ENCODE measurements at regions not wholly inside any gene's neighbourhood (a gene's known extent, or its start where the extent isn't known, plus 50 kb on each side); places are given as distances from the start of the nearest gene placed in this dataset.
"Not testable (repeated sequence)": the region's sequence is repeated elsewhere in the genome, so short reads cannot be mapped to it uniquely, and the experiment has no call there.

- DNase-seq (ENCODE audit: low read depth): no peak
- TF ChIP-seq, protein P1, sequence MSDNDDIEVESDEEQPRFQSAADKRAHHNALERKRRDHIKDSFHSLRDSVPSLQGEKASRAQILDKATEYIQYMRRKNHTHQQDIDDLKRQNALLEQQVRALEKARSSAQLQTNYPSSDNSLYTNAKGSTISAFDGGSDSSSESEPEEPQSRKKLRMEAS (IDR thresholded peaks at IDR 0.05; ENCODE audit: low read depth, low read length): no peak
- no peak for TF ChIP-seq POLR2A (IDR thresholded peaks at IDR 0.05; ENCODE audit: extremely low read depth, insufficient read length)
- no peak for TF ChIP-seq MYC (IDR thresholded peaks at IDR 0.05; ENCODE audit: low read depth, low read length)
- no peak for TF ChIP-seq CTCF (IDR thresholded peaks at IDR 0.05; ENCODE audit: low read depth, low read length)
- H3K4me3 ChIP-seq (ENCODE audit: low read depth, low read length): no peak overlapping the region
Measured at GRCh38 chr15:22227411-22228100, 147.2 kb downstream of the OR4M2 start.

DNA sequence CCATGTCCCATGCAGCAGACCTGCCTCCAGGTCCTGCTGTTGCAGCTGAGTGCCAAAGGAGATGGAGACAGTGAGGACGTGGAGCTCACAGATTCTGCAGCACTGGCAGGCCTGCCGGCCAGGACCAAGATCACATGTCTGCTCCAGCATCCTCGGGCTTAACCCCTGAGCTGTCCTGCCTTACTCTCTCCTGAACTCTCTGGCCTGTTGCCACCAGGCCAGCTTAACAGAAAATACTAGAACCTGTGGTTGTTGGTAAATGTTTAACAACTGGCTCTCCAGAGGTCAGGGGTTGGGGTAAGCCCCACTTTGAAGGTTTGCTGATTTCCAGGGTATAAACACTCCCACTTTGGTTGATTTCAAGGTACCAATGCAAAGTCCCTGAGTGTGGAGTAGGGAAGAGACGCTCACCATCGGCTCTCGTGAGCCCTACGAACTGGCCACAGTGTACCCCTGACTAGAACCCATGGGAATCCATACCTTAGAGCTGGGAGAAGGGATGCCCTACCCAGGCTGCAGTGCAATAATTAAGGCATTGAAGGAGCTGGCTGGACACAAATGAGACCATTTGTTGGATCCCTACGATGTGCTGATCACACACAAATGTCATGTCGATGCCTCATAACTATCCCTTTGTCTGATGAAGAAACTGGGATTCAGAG, 147.9 kb downstream of the OR4M2 start:
- TF ChIP-seq CTCF (IDR thresholded peaks at IDR 0.05; ENCODE audit: low read depth, low read length): no peak
- TF ChIP-seq, protein P1 (IDR thresholded peaks at IDR 0.05; ENCODE audit: low read depth, low read length): no peak
- TF ChIP-seq POLR2A (IDR thresholded peaks at IDR 0.05; ENCODE audit: extremely low read depth, insufficient read length): no peak
- no peak for TF ChIP-seq MYC (IDR thresholded peaks at IDR 0.05; ENCODE audit: low read depth, low read length)
- no peak for DNase-seq (ENCODE audit: low read depth)
- no peak overlapping the region for H3K4me3 ChIP-seq (ENCODE audit: low read depth, low read length)

DNA sequence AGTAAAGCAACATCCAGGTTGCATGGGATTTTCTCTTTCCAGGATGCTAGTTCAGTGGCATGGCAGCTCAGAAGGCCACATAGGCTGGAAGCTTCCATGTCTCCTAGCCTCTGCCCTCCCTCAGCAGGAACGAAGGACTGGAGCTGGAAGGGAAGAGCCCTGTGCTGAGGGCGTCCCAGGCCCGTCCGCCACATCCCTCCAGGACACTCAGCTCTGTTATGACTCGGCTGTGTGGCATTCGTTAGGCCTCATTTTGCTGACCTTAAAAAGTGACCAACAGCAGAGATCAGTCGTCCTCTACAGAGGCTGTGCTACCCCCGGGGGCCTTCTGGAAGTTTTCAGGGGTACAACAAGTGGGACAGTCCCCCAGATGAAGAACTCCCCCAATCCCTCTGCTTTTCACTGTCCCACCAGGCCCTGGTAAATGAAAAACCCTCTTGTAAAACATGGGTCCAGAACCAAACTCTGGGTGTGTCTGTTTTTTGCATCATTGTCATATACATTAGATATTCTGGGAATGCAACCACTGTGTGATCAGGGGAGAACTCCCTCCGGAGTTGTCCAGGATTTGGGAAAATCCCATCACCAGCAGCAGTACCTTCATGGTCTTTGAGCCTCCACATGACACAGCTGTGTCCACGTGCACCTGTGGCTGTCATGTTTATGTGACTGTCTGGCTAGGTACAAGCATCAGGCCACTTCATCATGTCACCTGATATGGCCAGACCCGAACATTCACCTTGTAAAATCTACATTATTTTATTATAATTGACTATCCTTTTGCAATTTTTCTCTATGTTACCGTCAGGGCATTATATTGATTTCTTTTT, 149.9 kb downstream of the OR4M2 start:
- no peak for TF ChIP-seq MYC (IDR thresholded peaks at IDR 0.05; ENCODE audit: low read depth, low read length)
- TF ChIP-seq CTCF (IDR thresholded peaks at IDR 0.05; ENCODE audit: low read depth, low read length): no peak
- TF ChIP-seq, protein P1 (IDR thresholded peaks at IDR 0.05; ENCODE audit: low read depth, low read length): no peak
- TF ChIP-seq POLR2A (IDR thresholded peaks at IDR 0.05; ENCODE audit: extremely low read depth, insufficient read length): no peak
- H3K4me3 ChIP-seq (ENCODE audit: low read depth, low read length): no peak overlapping the region
- no peak for DNase-seq (ENCODE audit: low read depth)

DNA sequence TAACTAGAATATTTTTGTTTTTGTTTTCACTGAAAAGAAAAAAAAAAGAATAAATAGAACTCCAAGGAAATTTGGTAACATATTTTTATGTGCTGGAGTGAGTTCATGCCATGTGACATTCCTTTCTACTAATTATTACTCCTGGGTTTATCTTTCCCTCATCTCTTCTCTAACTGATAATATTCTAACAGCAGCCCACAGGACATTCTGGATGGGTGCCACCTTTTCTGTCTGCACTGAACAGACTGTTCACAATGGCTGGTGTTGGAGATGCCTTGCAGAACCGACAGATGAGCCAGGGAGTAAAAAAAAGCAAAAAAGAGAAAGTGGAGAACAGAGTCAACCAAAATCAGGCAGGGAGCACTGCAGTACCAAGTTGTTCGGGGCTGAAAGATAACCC, 151.3 kb downstream of the OR4M2 start:
- no peak for TF ChIP-seq POLR2A (IDR thresholded peaks at IDR 0.05; ENCODE audit: extremely low read depth, insufficient read length)
- TF ChIP-seq CTCF (IDR thresholded peaks at IDR 0.05; ENCODE audit: low read depth, low read length): no peak
- TF ChIP-seq MYC (IDR thresholded peaks at IDR 0.05; ENCODE audit: low read depth, low read length): no peak
- TF ChIP-seq, protein P1 (IDR thresholded peaks at IDR 0.05; ENCODE audit: low read depth, low read length): no peak
- no peak for DNase-seq (ENCODE audit: low read depth)

DNA sequence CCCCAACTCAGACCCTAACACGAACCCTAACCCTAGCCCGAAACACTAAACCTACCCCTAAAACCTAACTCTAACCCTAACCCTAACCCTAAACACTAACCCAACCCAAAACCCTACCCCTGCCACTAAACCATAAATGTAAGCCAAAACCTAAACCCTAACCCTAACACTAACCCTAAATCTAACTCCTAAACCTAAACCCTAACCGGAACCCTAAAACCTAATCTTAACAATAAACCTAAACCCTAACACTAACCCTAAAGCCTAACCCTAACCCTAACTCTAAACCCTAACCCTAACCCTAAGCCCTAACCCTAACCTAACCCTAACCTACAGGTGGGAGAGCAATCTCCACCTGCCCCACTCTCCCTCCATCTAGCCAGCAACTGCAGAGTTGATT, 152.3 kb downstream of the OR4M2 start:
- no peak for DNase-seq (ENCODE audit: low read depth)
- no peak overlapping the region for H3K4me3 ChIP-seq (ENCODE audit: low read depth, low read length)
- TF ChIP-seq, protein P1 (IDR thresholded peaks at IDR 0.05; ENCODE audit: low read depth, low read length): no peak
- TF ChIP-seq POLR2A (IDR thresholded peaks at IDR 0.05; ENCODE audit: extremely low read depth, insufficient read length) (no peak), CTCF (IDR thresholded peaks at IDR 0.05; ENCODE audit: low read depth, low read length) (no peak), MYC (IDR thresholded peaks at IDR 0.05; ENCODE audit: low read depth, low read length) (no peak)

More for the DNA sequence above, 151.3 kb downstream of the OR4M2 start:
- no peak overlapping the region for H3K4me3 ChIP-seq (ENCODE audit: low read depth, low read length)

DNA sequence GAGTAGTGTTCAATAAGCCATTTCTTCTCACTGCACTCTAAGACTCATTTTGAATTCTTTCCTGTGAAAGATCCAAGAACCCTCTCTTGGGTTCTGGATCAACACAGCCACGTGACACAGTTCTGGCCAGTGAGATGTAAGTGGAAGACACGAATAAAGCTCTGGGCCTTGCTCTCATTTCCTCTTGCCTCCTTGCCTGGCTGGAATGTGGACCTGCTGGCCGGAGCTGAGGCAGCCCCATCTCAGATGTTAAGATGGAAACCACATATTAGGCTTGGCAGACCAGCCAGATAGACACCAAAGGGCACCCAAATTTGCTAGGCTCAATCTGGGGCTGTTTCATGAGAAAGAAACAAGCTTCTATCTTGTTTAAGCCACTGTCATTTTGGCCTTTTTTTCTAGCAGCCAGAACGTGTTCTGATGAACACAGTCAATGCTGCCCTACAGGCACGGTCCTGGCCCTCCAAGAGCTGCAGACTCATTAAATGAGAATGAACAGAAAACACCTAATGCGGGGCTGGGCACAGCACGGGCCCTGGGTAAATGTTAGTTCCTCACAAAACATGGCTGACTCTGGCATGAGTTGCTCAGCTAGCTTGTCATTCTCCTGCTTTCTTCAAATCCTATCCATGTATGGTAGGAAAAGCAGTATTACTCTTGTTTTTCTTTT, 155.1 kb downstream of the OR4M2 start:
- DNase-seq (ENCODE audit: low read depth); H3K4me3 ChIP-seq (ENCODE audit: low read depth, low read length): not testable (repeated sequence)
